Mesothelial cell of epicardium (in vitro differentiated cells): ENCODE measurements at regions not wholly inside any gene's neighbourhood (a gene's known extent, or its start where the extent isn't known, plus 50 kb on each side); places are given as distances from the start of the nearest gene placed in this dataset.

Experiments used
- DNase-seq, 2 experiments: peaks; one replicate each; pipeline ENCODE4 v3.0.0; 2021; ENCODE audit warnings: low spot score in 2 of 2; ENCODE audit not compliant: unreplicated experiment in 2 of 2
- H3K27ac Mint-ChIP-seq: 2 replicates; pipeline ENCODE4 v1.8.0; 2021; ENCODE audit warnings: mixed read lengths
- H3K27me3 Mint-ChIP-seq: 2 replicates; pipeline ENCODE4 v1.8.0; 2021; ENCODE audit warnings: low read depth, mixed read lengths
- H3K36me3 Mint-ChIP-seq: 2 replicates; pipeline ENCODE4 v1.8.0; 2021; ENCODE audit warnings: mixed read lengths
- H3K4me1 Mint-ChIP-seq: 2 replicates; pipeline ENCODE4 v1.8.0; 2021; ENCODE audit warnings: mixed read lengths
- H3K4me3 Mint-ChIP-seq: 2 replicates; pipeline ENCODE4 v1.8.0; 2021; ENCODE audit warnings: mild to moderate bottlenecking, moderate library complexity, mixed read lengths
- H3K9me3 Mint-ChIP-seq: 2 replicates; pipeline ENCODE4 v1.8.0; 2021; ENCODE audit warnings: mixed read lengths
- CTCF ChIP-seq: fragments of 200-600 bp; sonication (generic); IDR thresholded peaks from one replicate; pipeline ENCODE4 v1.5.0; 2021; ENCODE audit warnings: antibody characterized with exemption; ENCODE audit not compliant: unreplicated experiment

- H3K27me3 Mint-ChIP-seq: peaks cover 47% of the 10 kb centered on the region
- no peak overlapping the region for H3K4me3 Mint-ChIP-seq
- H3K36me3 Mint-ChIP-seq: no peaks in the 10 kb centered on the region
- peaks cover 12% of the 10 kb centered on the region for H3K9me3 Mint-ChIP-seq
- DNase-seq: no peak
- H3K4me1 Mint-ChIP-seq: no peaks in the 10 kb centered on the region
- TF ChIP-seq CTCF: no peak
- H3K27ac Mint-ChIP-seq: no peak overlapping the region
Measured at GRCh38 chr20:52251827-52252226, 60.2 kb upstream of the ZFP64 start.

GRCh38 chr20:52251136-52251700, 59.6 kb upstream of the ZFP64 start:
- H3K4me1 Mint-ChIP-seq: no peaks in the 10 kb centered on the region

GRCh38 chr20:52247548-52247947, 56.0 kb upstream of the ZFP64 start:
- H3K9me3 Mint-ChIP-seq: peaks cover 5% of the 10 kb centered on the region
- TF ChIP-seq CTCF: no peak
- H3K4me1 Mint-ChIP-seq: no peaks in the 10 kb centered on the region
- no peak overlapping the region for H3K4me3 Mint-ChIP-seq
- no peak for DNase-seq
- no peaks in the 10 kb centered on the region for H3K36me3 Mint-ChIP-seq
- peaks cover 26% of the 10 kb centered on the region for H3K27me3 Mint-ChIP-seq
- no peak overlapping the region for H3K27ac Mint-ChIP-seq

More at GRCh38 chr20:52251136-52251700, 59.6 kb upstream of the ZFP64 start:
- Mint-ChIP-seq H3K27me3 (peaks cover 48% of the 10 kb centered on the region), H3K9me3 (peaks cover 12% of the 10 kb centered on the region), H3K36me3 (no peaks in the 10 kb centered on the region), H3K27ac (no peak overlapping the region), H3K4me3 (no peak overlapping the region)
- no peak for TF ChIP-seq CTCF
- DNase-seq: no peak

- Mint-ChIP-seq H3K36me3 (no peaks in the 10 kb centered on the region), H3K4me1 (no peaks in the 10 kb centered on the region), H3K9me3 (peaks cover 5% of the 10 kb centered on the region), H3K27me3 (peaks cover 20% of the 10 kb centered on the region), H3K4me3 (no peak overlapping the region), H3K27ac (no peak overlapping the region)
- TF ChIP-seq CTCF: no peak
- DNase-seq: no peak
Measured at GRCh38 chr20:52246366-52246765, 54.8 kb upstream of the ZFP64 start.

- no peak overlapping the region for H3K4me3 Mint-ChIP-seq
- DNase-seq: no peak
- peaks cover 5% of the 10 kb centered on the region for H3K9me3 Mint-ChIP-seq
- no peak for TF ChIP-seq CTCF
- H3K4me1 Mint-ChIP-seq: no peaks in the 10 kb centered on the region
- no peak overlapping the region for H3K27ac Mint-ChIP-seq
- H3K36me3 Mint-ChIP-seq: no peaks in the 10 kb centered on the region
- peaks cover 32% of the 10 kb centered on the region for H3K27me3 Mint-ChIP-seq
Measured at GRCh38 chr20:52244702-52245101, 53.1 kb upstream of the ZFP64 start.
